ENCODE measurements at regions not wholly inside any gene's neighbourhood (a gene's known extent, or its start where the extent isn't known, plus 50 kb on each side); places are given as distances from the start of the nearest gene placed in this dataset.
"Not testable (repeated sequence)": the region's sequence is repeated elsewhere in the genome, so short reads cannot be mapped to it uniquely, and the experiment has no call there.

DNA sequence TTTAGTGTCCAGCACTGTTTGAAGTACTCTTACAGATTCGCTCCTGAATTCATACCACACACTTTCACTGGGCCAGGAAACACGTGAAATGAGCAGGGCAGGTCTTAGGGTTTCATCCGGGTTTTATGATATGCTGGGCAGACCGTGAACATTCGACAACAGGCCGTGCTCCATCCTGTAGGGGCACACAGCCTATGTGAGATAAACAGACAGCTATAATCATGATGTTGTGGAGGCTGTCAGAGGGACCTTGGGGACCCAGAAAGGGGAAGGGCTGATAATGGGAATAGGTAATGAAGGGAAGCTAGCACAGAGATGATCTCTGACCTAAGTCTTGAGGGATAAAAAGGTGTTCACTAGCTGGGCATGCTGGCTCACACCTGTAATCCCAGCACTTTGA lies 110.4 kb downstream of the RIN2 start:
- no peak for DNase-seq (ENCODE audit: low read depth, low spot score)

DNA sequence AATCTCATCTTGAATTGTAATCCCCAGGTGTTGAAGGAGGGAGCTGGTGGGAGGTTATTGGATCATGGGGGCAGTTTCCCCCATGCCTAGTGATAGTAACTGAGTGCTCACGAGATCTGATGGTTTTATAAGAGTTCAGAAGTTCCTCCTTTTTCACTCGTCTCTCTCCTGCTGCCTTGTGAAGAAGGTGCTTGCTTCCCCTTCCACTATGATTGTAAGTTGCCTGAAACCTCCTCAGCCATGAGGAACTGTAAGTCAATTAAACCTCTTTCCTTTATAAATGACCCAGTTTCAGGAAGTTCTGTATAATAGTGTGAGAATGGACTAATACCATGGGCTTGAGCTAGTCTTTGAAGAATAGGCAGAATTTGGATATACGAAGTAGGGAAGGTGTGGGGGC lies 113.9 kb downstream of the RIN2 start:
- no peak for DNase-seq (ENCODE audit: low read depth, low spot score)

- no peak for DNase-seq (ENCODE audit: low read depth, low spot score)
These were observed 116.1 kb downstream of the RIN2 start for GRCh38 chr20:19874040-19874727.

DNA sequence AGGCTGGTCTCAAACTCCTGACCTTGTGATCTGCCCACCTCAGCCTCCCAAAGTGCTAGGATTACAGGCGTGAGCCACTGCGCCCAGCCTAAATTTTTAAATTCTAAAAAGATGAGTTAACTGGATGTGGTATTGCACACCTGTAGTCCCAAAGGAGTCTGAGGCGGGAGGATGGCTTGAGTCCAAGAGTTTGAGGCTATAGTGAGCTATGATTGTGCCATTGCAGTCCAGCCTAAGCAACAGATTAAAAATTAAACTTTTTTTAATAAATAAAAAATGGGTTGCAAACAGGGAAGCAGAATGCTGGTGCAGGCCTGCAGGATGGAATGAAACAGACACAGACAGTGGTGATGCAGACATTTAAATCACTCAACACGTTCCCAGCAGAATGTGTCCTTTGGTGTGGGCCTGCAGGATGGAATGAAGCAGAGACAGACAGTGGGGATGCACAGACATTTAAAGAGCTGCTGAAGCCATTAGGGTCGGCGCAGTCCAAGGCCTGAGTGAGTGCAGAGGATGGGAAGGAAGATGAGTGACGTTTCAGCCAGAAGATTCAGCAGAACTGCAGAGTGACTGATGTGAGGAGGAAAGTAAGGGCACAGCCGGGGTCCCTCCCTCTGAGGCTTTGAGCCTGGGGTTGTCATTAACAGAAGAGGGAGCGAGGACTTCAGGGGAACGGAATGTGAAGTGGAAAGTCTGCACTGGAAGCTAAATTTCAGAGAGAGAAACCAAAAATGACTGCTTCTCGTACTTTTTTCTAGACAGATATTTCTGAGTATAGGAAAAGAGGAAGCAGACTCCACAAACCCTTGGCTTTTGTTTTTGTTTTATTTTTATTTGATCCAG lies 117.5 kb downstream of the RIN2 start:
- DNase-seq (ENCODE audit: low read depth, low spot score) = no peak

DNA sequence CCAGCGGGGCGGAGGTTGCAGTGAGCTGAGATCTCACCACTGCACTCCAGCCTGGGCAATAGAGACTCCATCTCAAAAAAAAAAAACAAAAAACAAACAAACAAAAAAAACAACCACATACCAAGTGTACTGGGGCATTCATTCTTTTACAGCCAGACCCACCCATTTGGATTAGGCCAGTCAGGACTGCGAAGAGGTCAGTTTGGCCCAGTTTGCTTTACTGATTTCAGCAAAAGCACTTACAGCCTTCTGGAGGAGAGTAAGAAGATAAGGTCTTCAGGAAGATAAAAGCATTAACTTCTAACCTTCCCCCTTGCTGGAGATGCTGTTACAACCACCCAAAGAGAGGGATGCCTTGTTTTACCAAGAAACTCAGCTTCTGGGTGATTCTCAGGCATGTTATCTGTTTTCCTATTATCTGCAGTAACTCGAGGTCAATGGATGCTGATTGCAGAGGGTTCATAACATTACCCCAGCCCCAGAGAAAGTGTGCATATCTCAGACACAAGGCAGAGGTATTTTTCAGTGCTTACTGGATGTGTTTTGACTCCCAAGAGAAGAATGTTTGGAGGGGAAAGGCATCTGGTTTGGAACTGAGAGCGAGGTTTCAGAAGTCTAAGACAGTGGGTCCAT lies 118.9 kb downstream of the RIN2 start:
- DNase-seq (ENCODE audit: low read depth, low spot score) = no peak

GRCh38 chr20:19879874-19880255 lies 121.8 kb downstream of the RIN2 start:
- DNase-seq (ENCODE audit: low read depth, low spot score) = not testable (repeated sequence)

GRCh38 chr20:19880256-19881079 lies 122.4 kb downstream of the RIN2 start:
- DNase-seq (ENCODE audit: low read depth, low spot score) = no peak

GRCh38 chr20:19881080-19881840 lies 123.2 kb downstream of the RIN2 start:
- DNase-seq (ENCODE audit: low read depth, low spot score) = no peak

DNA sequence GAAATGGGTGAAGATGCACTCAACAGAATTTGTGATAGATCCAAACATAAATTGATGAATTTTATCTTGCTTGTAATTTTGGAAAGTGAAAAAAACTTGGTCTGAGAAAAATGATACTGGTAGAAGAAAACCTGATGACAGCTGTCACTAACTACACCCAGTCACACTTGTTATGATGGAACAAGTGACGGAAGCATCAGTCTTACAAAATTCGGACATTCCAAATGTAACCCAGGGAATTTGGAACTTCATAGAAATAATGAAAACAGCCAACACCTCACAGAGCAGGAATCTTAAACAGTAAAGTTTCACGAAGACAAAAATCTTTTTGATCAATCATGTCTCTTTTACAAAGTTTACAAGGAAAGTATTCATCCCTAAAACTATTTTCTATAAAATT lies 123.9 kb downstream of the RIN2 start:
- no peak for DNase-seq (ENCODE audit: low read depth, low spot score)

DNA sequence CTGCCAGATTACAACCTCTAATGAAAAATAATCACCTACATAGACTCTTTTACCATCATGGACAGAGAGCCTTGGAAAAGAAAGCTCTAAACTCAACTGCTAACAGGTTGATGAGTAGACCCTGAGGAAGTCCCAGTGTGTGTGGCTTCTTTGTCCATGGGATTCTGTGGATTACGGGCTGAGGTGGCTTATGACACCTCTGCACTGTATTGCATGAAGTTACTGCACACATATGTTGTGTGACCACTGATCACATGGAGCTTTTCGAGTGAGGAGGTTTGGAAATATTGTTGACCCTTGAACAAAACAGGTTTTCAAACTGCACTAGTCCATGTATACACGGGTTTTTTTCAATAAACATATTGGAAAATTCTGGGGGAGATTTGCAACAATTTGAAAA lies 124.4 kb downstream of the RIN2 start:
- no peak for DNase-seq (ENCODE audit: low read depth, low spot score)

DNA sequence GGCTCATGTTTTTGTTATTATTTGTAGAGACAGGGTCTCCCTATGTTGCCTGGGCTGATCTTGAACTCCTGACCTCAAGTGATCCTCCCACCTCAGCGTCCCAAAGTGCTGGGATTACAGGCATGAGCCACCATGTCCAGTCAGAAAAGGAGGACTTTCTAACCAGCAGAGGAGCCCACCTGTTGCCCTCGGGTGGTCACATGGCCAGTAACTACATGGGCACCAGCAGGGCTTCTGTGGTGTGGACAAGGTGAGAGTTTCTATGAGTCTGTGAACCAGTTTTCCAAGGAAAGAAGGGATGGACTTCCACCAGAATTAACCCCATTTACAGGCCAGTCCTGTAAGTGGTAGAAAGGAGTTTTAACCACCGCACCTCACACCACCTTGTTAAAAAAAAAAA lies 125.4 kb downstream of the RIN2 start:
- no peak for DNase-seq (ENCODE audit: low read depth, low spot score)

- DNase-seq (ENCODE audit: low read depth, low spot score) = no peak
These were observed 127.5 kb downstream of the RIN2 start for GRCh38 chr20:19885594-19885938.

DNA sequence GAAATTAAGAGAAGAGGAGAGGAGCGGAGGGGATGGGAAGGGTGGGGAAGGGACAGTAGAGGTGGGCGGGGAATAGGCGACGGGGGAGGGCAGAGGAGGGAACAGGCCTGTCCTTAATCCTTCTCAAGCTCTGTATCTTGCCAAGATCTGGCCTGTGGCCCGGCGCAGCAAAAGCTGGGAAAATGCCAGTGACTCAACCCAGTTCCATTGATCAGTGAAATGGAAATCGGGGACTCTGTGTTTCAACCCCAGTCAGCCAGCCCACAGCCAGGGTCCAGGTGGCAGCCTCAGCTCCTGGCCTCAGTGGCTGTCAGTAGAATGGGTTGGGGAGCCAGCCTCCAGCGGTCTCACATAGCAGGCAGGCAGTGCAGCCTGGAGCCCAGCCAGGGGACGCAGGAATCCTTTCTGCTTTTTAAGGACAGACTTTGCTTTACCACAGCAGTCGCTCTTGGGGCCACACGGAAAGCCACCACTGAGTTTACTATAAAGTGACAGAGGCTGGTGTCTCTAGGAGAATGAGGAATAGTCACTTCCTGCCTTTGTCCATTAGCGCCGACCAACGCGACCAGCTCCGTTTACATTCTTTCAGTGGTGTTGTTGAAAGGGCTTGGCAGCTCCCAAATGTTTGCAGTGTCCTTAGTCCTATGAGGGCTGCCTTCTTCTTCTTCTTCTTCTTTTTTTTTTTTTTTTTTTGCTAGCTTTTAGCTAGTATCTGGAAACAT lies 128.0 kb downstream of the RIN2 start:
- peak; percentile 37 for DNase-seq (ENCODE audit: low read depth, low spot score)

DNA sequence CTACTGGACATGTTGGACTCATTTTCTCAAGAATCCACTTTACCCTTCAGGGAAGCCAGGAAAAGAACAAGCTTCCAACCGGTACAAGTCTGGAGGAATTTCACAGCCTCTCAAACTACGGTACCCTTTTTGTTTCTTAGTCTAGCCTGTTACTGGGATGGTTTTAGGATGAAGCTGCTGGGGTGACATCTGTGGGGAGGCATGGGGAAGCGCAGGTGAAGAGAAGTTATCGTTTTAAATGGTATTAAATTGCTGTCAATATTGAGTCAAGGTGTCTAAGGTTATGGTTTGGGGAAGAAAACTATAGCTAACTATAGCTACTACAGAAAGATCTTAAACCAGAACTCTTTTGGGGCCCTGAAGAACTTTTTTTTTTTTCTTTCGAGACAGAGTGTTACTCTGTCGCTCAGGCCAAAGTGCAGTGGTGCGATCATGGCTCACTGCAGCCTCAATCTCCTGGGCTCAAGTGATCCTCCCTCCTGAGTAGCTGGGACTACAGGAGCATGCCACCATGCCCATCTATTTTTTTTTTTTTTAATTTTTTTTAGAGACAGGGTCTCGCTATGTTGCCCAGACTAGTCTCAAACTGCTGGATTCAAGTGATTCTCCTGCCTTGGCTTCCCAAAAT lies 128.7 kb downstream of the RIN2 start:
- no peak for DNase-seq (ENCODE audit: low read depth, low spot score)

- DNase-seq (ENCODE audit: low read depth, low spot score) = no peak
These were observed 129.4 kb upstream of the NAA20 start for GRCh38 chr20:19887556-19888268.

- no peak for DNase-seq (ENCODE audit: low read depth, low spot score)
These were observed 128.9 kb upstream of the NAA20 start for GRCh38 chr20:19888269-19888671.

- peak; percentile 79 for DNase-seq (ENCODE audit: low read depth, low spot score)
These were observed 127.9 kb upstream of the NAA20 start for GRCh38 chr20:19889011-19889953.

DNA sequence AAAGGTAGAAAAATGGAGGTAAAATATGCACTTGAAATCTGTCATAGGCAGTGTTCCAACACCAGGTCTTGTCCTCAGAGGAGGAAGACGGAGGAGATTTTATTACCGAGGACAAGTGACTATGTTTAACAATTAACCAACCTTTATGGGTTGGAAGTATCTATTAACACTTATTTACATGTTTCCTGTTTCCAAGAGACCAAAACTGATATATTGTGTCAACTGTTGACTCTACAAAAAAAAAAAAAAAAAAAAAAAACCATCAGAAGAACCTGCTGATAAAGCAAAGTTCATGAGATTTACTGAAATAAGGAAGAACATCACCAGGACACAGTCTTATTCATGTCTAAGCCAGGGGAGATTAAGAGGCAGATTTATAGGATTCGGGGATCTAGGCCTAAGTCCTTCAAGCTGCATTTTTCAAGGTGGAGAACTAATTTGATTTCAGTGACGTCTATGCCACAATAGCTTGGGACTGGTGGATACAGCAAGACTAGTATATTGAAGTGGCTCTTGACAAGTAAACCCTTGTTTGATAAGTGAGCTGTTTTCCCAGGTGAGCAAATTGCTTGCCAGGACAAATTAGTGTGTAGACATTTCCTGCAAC lies 126.6 kb upstream of the NAA20 start:
- no peak for DNase-seq (ENCODE audit: low read depth, low spot score)

Data from pulmonary artery endothelial cell (primary cell).